GM21576 (cell line): ENCODE measurements at regions not wholly inside any gene's neighbourhood (a gene's known extent, or its start where the extent isn't known, plus 50 kb on each side); places are given as distances from the start of the nearest gene placed in this dataset.

ENCODE experiments used
- ATAC-seq: cut with Tn5 transposase; IDR thresholded peaks from one replicate; pipeline ENCODE4 v1.9.1; 2021; ENCODE audit warnings: mild to moderate bottlenecking, moderate library complexity; ENCODE audit not compliant: unreplicated experiment

GRCh38 chr12:127284870-127285431, 982.0 kb upstream of the TMEM132C start:
- no peak for ATAC-seq

- no peak for ATAC-seq
These were observed 980.7 kb upstream of the TMEM132C start for GRCh38 chr12:127286281-127286680.

GRCh38 chr12:127287256-127287655, 979.7 kb upstream of the TMEM132C start:
- ATAC-seq, result no peak

GRCh38 chr12:127290251-127290650, 976.7 kb upstream of the TMEM132C start:
- ATAC-seq, result no peak

- ATAC-seq, result no peak
These were observed 974.2 kb upstream of the TMEM132C start for GRCh38 chr12:127292736-127293135.

GRCh38 chr12:127293507-127294310, 973.3 kb upstream of the TMEM132C start:
- ATAC-seq, result no peak

- no peak for ATAC-seq
These were observed 972.2 kb upstream of the TMEM132C start for GRCh38 chr12:127294651-127295210.

- no peak for ATAC-seq
These were observed 971.3 kb upstream of the TMEM132C start for GRCh38 chr12:127295630-127296029.

- ATAC-seq, result no peak
These were observed 970.4 kb upstream of the TMEM132C start for GRCh38 chr12:127296591-127296990.

- no peak for ATAC-seq
These were observed 969.6 kb upstream of the TMEM132C start for GRCh38 chr12:127297327-127297726.

GRCh38 chr12:127300075-127300474, 966.9 kb upstream of the TMEM132C start:
- no peak for ATAC-seq

GRCh38 chr12:127300753-127301152, 966.2 kb upstream of the TMEM132C start:
- ATAC-seq, result no peak

GRCh38 chr12:127301876-127302275, 965.1 kb upstream of the TMEM132C start:
- no peak for ATAC-seq

GRCh38 chr12:127304751-127305725, 961.9 kb upstream of the TMEM132C start:
- ATAC-seq, result no peak

- no peak for ATAC-seq
These were observed 960.3 kb upstream of the TMEM132C start for GRCh38 chr12:127306604-127307215.

- ATAC-seq, result no peak
These were observed 959.4 kb upstream of the TMEM132C start for GRCh38 chr12:127307528-127307927.

- no peak for ATAC-seq
These were observed 958.8 kb upstream of the TMEM132C start for GRCh38 chr12:127308148-127308547.

- ATAC-seq, result no peak
These were observed 956.4 kb upstream of the TMEM132C start for GRCh38 chr12:127310548-127310947.

- no peak for ATAC-seq
These were observed 955.1 kb upstream of the TMEM132C start for GRCh38 chr12:127311720-127312364.

GRCh38 chr12:127324681-127325080, 942.3 kb upstream of the TMEM132C start:
- no peak for ATAC-seq
